ENCODE measurements at regions not wholly inside any gene's neighbourhood (a gene's known extent, or its start where the extent isn't known, plus 50 kb on each side); places are given as distances from the start of the nearest gene placed in this dataset.
"Not testable (repeated sequence)": the region's sequence is repeated elsewhere in the genome, so short reads cannot be mapped to it uniquely, and the experiment has no call there.

GRCh38 chr2:226573158-226573557, 226.5 kb downstream of the IRS1 start:
- no peak for DNase-seq

- DNase-seq = no peak
These were observed 235.0 kb downstream of the IRS1 start for GRCh38 chr2:226564667-226565066.

- DNase-seq = no peak
These were observed 237.7 kb downstream of the IRS1 start for GRCh38 chr2:226561962-226562361.

GRCh38 chr2:226560325-226560724, 239.3 kb downstream of the IRS1 start:
- DNase-seq = no peak

GRCh38 chr2:226559536-226559935, 240.1 kb downstream of the IRS1 start:
- no peak for DNase-seq

- DNase-seq = no peak
These were observed 241.2 kb downstream of the IRS1 start for GRCh38 chr2:226558418-226558817.

- DNase-seq = no peak
These were observed 243.6 kb downstream of the IRS1 start for GRCh38 chr2:226556050-226556449.

DNA sequence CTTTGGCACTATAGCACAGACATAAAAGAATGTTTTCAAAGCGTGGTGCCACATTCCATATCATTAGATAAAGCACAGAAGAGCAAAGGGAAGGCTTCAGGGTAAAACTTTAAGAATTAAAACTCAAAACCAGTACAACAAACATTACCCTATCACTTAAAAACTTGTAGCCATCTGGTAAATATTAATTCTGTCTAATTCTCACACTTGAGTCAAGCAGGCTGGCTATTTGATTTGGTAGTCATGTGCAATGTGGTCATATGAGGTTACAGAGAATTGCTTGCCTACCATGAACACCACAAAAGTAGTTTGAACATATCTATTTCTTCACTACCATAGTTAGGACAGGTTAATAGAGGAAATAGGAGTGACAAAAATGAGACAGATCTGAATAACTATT, 244.9 kb downstream of the IRS1 start:
- DNase-seq = no peak

DNA sequence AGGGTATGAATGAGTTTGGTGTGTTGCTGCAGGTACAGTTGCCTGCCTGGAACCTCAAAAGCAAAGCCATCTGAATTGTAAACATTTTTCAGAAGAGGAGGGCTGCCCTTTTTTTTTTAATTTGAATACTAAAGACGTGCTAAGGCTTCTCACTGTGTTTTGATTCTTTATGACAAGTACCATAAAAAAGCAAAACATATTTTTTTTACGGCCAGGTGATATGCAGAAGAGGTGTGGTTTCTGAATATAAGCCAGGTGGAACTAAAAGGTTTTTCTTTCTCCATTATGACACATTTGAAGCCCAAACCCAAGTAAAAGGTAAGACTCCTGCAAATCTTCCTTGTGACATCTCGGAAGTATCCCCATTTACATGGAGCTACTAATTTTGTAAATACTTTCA, 246.3 kb downstream of the IRS1 start:
- DNase-seq = no peak

GRCh38 chr2:226552571-226553285, 246.9 kb downstream of the IRS1 start:
- DNase-seq = no peak

DNA sequence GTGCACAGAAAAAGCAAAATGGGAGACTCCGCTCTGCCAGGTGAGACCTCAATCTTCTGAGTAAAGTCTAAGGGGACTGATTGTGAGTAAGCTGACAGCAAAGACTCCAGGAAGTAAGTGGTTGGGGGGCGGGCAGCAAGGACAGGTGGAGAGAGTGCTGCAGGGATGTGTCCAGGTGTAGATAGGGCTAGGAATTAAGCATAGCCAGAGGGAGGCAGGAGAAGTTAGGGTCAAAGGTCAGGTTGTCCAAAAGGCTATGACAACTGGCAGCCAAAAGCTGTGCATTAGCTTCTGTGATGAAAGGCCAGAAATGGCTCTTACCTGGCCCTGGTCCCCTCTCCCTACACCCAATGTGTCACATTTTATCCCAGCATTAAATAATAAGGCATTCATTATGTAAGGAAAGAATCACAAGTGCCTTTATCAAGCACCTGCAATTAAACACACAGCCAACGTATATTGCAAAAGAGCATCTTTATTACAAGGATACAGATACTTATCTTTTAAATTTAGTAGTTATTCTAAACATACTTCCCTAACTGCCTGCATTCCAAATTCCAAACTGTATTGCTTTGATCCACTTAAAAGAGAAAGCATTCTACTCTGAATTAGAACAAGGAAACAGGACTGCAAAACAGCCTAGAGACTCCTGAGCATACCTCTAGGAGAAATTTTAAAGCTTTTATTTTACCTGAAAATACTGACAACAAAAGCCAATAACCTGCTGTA, 247.9 kb downstream of the IRS1 start:
- no peak for DNase-seq

DNA sequence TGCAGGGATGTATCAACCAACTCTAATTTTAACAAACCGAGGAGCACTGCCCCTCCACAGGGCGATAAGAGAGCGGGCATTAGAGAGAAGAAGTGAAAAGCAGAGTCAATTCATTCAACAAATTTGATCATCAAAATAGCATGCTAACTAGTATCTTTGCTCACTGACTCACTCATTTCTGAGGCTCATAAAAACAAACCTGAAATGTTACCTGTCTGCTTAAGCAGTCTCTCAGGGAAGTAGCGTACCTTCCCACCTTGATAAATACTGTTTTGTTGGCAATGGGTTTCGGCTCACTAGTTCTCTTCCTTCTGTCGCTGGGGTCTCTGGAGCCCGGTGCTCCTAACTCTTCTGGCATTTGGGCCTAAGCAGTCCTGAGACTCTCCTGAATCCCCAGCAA, 248.8 kb downstream of the IRS1 start:
- DNase-seq = no peak

- DNase-seq = no peak
These were observed 250.9 kb downstream of the IRS1 start for GRCh38 chr2:226548732-226549131.

DNA sequence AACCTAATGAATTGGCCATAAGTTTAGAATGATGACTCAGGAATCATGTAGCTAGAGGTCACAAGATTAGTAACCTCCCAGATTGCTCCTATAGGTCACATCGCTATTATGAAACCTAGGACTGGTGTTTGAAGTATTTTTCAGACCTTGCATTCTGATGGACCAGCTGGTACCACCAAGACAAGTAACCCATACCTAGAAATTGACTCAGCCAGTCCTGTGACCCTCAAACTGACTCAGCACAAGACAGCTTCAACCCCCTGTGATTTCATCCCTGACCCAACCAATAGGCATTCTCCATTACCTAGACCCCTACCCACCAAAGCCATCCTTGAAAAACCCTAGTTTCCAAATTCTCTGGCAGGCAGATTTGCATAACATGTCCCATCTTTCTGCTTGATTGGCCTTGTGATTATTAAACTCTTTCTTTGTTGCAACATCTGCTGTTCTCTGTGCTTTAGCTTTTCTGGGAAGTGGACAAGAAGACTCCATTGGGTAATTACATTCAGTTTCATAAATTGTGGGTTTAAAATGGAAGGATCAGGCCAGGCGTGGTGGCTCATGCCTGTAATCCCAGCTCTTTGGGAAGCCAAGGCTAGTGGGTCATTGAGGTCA, 254.9 kb downstream of the IRS1 start:
- DNase-seq = no peak

GRCh38 chr2:226540204-226540994, 259.2 kb downstream of the IRS1 start:
- no peak for DNase-seq

GRCh38 chr2:226536410-226536809, 263.2 kb downstream of the IRS1 start:
- no peak for DNase-seq

DNA sequence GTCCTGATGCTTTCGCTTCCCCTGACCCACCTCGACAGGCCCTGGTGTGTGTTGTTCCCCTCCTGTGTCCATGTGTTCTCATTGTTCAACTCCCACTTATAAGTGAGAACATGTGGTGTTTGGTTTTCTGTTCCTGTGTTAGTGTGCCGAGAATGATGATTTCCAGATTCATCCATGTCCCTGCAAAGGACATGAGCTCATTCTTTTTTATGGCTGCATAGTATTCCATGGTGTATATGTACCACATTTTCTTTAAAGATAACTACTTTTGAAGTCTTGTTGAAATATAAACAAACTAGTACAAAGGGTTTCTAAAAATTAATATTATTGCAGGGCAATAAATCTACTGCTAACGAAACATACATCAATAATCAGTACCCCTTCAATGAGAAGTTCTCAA, 266.6 kb downstream of the IRS1 start:
- not testable (repeated sequence) for DNase-seq

DNA sequence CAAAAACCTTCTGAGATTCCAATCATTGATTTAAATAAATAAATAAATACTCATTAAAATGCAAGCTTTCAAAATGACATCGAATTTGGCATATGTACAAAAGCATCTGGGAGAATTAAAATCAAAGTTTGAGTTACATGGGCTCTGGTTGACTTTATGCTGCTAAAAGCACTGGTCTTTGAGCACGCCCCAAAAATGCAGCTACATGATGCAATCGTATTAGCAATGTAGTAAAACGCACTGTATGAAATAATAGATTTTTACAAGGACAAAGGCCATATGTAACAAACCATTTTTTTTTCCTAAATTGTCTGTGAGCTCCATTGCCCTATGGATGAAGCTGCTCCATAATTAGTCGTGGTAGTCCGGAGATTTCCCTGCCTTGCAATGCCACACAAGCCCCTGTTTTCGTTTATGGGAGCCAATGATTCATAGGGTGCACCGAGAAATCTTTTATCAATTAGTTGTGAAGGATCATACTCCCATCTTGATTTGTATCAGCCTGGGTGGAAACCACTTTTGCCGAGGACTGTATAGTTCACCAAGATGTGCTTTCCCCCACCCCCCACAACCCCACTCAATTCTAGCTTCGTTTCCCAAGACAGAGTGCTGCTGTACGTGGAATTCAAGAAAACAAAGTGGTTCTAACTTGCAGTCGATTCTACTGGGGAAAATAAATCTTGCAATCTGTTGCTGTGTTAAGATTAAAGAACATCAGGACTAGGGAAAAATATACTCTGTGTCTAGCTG, 268.4 kb downstream of the IRS1 start:
- no peak for DNase-seq

DNA sequence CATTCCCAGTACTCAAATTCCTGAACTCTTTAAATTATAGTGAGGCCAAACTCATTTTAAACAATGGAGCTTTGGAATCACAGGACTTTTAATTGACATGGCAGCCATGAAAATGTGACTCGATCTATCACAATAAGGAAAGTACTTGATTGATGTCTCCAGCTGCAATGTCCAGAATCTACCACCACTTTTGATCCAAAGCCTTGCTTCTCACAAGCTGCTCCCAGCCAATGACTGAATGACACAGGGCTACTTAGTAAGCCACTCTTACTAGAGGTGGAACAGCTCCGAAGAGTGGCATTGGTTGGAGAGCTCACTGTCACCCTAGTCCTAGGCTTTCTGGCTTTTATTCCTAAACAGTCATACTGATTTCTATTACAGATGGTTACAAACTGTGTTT, 270.1 kb downstream of the IRS1 start:
- DNase-seq = no peak

- no peak for DNase-seq
These were observed 272.9 kb downstream of the IRS1 start for GRCh38 chr2:226526716-226527115.

- no peak for DNase-seq
These were observed 275.2 kb downstream of the IRS1 start for GRCh38 chr2:226524381-226524843.

GRCh38 chr2:226520723-226521122, 278.9 kb downstream of the IRS1 start:
- no peak for DNase-seq

Measured in activated T-cell treated with anti-CD3 and anti-CD28 coated beads for 4 hours (primary cell).